ENCODE measurements at regions not wholly inside any gene's neighbourhood (a gene's known extent, or its start where the extent isn't known, plus 50 kb on each side); places are given as distances from the start of the nearest gene placed in this dataset.
A peak's percentile ranks its signal among the peaks of the same experiment; 100 is the strongest.

- no peak for DNase-seq (ENCODE audit: low read depth)
- TF ChIP-seq CTCF (conservative IDR thresholded peaks at IDR 0.05; ENCODE audit: control insufficient read depth, insufficient read depth, low read depth, low read length) = no peak
- no peak overlapping the region for H3K4me3 ChIP-seq (ENCODE audit: control insufficient read depth, low read depth, low read length)
These were observed 1105.1 kb upstream of the PIK3C3 start for GRCh38 chr18:40849886-40850285.

- no peak for TF ChIP-seq CTCF (conservative IDR thresholded peaks at IDR 0.05; ENCODE audit: control insufficient read depth, insufficient read depth, low read depth, low read length)
- peak; percentile 38 for DNase-seq (ENCODE audit: low read depth)
- H3K4me3 ChIP-seq (ENCODE audit: control insufficient read depth, low read depth, low read length) = no peak overlapping the region
These were observed 1113.6 kb upstream of the PIK3C3 start for GRCh38 chr18:40841467-40841866.

GRCh38 chr18:40841063-40841462 lies 1114.0 kb upstream of the PIK3C3 start:
- DNase-seq (ENCODE audit: low read depth) = no peak
- no peak overlapping the region for H3K4me3 ChIP-seq (ENCODE audit: control insufficient read depth, low read depth, low read length)
- no peak for TF ChIP-seq CTCF (conservative IDR thresholded peaks at IDR 0.05; ENCODE audit: control insufficient read depth, insufficient read depth, low read depth, low read length)

- no peak for TF ChIP-seq CTCF (conservative IDR thresholded peaks at IDR 0.05; ENCODE audit: control insufficient read depth, insufficient read depth, low read depth, low read length)
- no peak for DNase-seq (ENCODE audit: low read depth)
- no peak overlapping the region for H3K4me3 ChIP-seq (ENCODE audit: control insufficient read depth, low read depth, low read length)
These were observed 1122.7 kb upstream of the PIK3C3 start for GRCh38 chr18:40832362-40832761.

GRCh38 chr18:40824291-40824690 lies 1130.7 kb upstream of the PIK3C3 start:
- no peak for TF ChIP-seq CTCF (conservative IDR thresholded peaks at IDR 0.05; ENCODE audit: control insufficient read depth, insufficient read depth, low read depth, low read length)
- no peak for DNase-seq (ENCODE audit: low read depth)
- H3K4me3 ChIP-seq (ENCODE audit: control insufficient read depth, low read depth, low read length) = no peak overlapping the region

GRCh38 chr18:40821596-40822243 lies 1133.3 kb upstream of the PIK3C3 start:
- H3K4me3 ChIP-seq (ENCODE audit: control insufficient read depth, low read depth, low read length) = no peak overlapping the region
- no peak for DNase-seq (ENCODE audit: low read depth)
- no peak for TF ChIP-seq CTCF (conservative IDR thresholded peaks at IDR 0.05; ENCODE audit: control insufficient read depth, insufficient read depth, low read depth, low read length)

Data from fibroblast of mammary gland (primary cell).